ENCODE measurements at regions not wholly inside any gene's neighbourhood (a gene's known extent, or its start where the extent isn't known, plus 50 kb on each side); places are given as distances from the start of the nearest gene placed in this dataset.

DNA sequence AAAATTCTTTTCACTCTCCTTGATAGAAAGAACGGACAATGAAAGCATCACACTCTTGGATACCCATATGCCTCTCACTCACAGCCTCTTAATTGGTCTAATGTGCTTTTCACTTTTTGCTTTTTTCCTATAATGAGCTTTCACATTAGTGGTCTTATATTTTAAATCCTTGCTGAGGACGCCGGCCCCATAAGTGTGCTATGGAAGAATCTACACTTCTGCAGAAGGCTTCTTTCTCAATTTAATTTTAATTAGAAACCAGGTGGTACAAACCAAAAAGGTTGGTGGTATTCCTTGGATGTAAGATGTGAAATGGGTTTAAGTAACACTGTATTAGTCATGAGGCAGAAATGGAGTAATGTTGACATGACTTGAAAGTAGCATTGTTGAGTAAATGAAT, 190.6 kb upstream of the NFIA start:
- no peak overlapping the region for H3K4me2 ChIP-seq (ENCODE audit: control insufficient read depth, extremely low read depth, insufficient read depth, low read depth, low read length)
- no peak for TF ChIP-seq EZH2 (IDR thresholded peaks at IDR 0.05; ENCODE audit: low read length)
- TF ChIP-seq, protein P1, sequence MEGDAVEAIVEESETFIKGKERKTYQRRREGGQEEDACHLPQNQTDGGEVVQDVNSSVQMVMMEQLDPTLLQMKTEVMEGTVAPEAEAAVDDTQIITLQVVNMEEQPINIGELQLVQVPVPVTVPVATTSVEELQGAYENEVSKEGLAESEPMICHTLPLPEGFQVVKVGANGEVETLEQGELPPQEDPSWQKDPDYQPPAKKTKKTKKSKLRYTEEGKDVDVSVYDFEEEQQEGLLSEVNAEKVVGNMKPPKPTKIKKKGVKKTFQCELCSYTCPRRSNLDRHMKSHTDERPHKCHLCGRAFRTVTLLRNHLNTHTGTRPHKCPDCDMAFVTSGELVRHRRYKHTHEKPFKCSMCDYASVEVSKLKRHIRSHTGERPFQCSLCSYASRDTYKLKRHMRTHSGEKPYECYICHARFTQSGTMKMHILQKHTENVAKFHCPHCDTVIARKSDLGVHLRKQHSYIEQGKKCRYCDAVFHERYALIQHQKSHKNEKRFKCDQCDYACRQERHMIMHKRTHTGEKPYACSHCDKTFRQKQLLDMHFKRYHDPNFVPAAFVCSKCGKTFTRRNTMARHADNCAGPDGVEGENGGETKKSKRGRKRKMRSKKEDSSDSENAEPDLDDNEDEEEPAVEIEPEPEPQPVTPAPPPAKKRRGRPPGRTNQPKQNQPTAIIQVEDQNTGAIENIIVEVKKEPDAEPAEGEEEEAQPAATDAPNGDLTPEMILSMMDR (optimal IDR thresholded peaks at IDR 0.05 in 1 of 3, IDR thresholded peaks at IDR 0.05 in 1 of 3, conservative IDR thresholded peaks at IDR 0.05 in 1 of 3; ENCODE audit: extremely low read depth in 1 of 3, insufficient read depth in 2 of 3, low read length in 3 of 3): no peak

DNA sequence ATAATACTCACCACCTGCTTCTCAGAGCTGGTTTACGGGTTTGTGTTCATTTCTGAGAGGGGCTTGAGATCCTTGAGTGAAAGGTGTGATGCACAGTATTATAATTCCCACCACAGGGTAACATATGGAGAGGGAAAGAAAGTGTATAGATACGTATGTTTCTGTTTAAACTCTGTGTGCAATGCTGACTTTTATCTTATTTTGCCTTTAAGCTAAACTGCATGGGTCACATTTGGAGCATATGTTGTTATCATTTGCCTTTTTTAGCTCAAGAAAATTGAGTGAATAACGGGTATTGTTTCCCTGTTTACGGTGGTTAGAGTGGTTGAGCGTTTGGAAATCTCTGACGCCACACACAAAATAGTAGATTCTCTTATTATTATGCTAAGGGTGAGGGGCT, 191.1 kb upstream of the NFIA start:
- no peak overlapping the region for H3K27ac ChIP-seq (ENCODE audit: control insufficient read depth, insufficient read depth, low read length)
- FAIRE-seq: no peak
- TF ChIP-seq, protein P1 (optimal IDR thresholded peaks at IDR 0.05 in 1 of 3, IDR thresholded peaks at IDR 0.05 in 1 of 3, conservative IDR thresholded peaks at IDR 0.05 in 1 of 3; ENCODE audit: extremely low read depth in 1 of 3, insufficient read depth in 2 of 3, low read length in 3 of 3): no peak
- TF ChIP-seq EZH2 (IDR thresholded peaks at IDR 0.05; ENCODE audit: low read length): no peak

More for the DNA sequence above, 190.6 kb upstream of the NFIA start:
- H3K4me3 ChIP-seq (ENCODE audit: control insufficient read depth in 2 of 3, extremely low read depth in 1 of 3, insufficient read depth in 2 of 3, low read depth in 1 of 3, low read length in 3 of 3): no peak overlapping the region
- FAIRE-seq (no peak), DNase-seq (ENCODE audit: low read depth, low spot score) (no peak)
- H4K20me1 ChIP-seq (ENCODE audit: control insufficient read depth, extremely low read depth, insufficient read depth, low read length): no peaks in the 10 kb centered on the region
- no peak overlapping the region for H3K27ac ChIP-seq (ENCODE audit: control insufficient read depth, insufficient read depth, low read length)
- H3K9me1 ChIP-seq (ENCODE audit: control insufficient read depth, extremely low read depth, insufficient read depth, low read length): no peaks in the 10 kb centered on the region
- H3K27me3 ChIP-seq (ENCODE audit: control insufficient read depth, extremely low read depth, insufficient read depth, low read length): peaks cover 23% of the 10 kb centered on the region
- dilution Hi-C loops (cut with MboI; ENCODE audit: extremely low pct_ligation_motif_present, low sequenced_read_pairs): no loop called here
- H3K4me1 ChIP-seq (ENCODE audit: control insufficient read depth, extremely low read depth, insufficient read depth, low read length): no peaks in the 10 kb centered on the region
- H2AFZ ChIP-seq (ENCODE audit: control insufficient read depth, low read length): no peak overlapping the region
- H3K9ac ChIP-seq (ENCODE audit: control insufficient read depth, extremely low read depth, insufficient read depth, low read length): no peak overlapping the region
- H3K79me2 ChIP-seq (ENCODE audit: control insufficient read depth, insufficient read depth, low read length): no peaks in the 10 kb centered on the region
- H3K9me3 ChIP-seq (ENCODE audit: control insufficient read depth, low read depth, low read length): no peaks in the 10 kb centered on the region
- H3K36me3 ChIP-seq (ENCODE audit: control insufficient read depth in 2 of 2, extremely low read depth in 1 of 2, insufficient read depth in 2 of 2, low read length in 2 of 2): no peaks in the 10 kb centered on the region

More for the DNA sequence above, 191.1 kb upstream of the NFIA start:
- dilution Hi-C loops (cut with MboI; ENCODE audit: extremely low pct_ligation_motif_present, low sequenced_read_pairs): no loop called here
- Histone ChIP-seq H3K4me3 (ENCODE audit: control insufficient read depth in 2 of 3, extremely low read depth in 1 of 3, insufficient read depth in 2 of 3, low read depth in 1 of 3, low read length in 3 of 3) (no peak overlapping the region), H3K4me2 (ENCODE audit: control insufficient read depth, extremely low read depth, insufficient read depth, low read depth, low read length) (no peak overlapping the region), H3K9me3 (ENCODE audit: control insufficient read depth, low read depth, low read length) (no peaks in the 10 kb centered on the region), H2AFZ (ENCODE audit: control insufficient read depth, low read length) (no peak overlapping the region), H3K9me1 (ENCODE audit: control insufficient read depth, extremely low read depth, insufficient read depth, low read length) (no peaks in the 10 kb centered on the region), H3K27me3 (ENCODE audit: control insufficient read depth, extremely low read depth, insufficient read depth, low read length) (peaks cover 23% of the 10 kb centered on the region), H4K20me1 (ENCODE audit: control insufficient read depth, extremely low read depth, insufficient read depth, low read length) (no peaks in the 10 kb centered on the region), H3K4me1 (ENCODE audit: control insufficient read depth, extremely low read depth, insufficient read depth, low read length) (no peaks in the 10 kb centered on the region), H3K36me3 (ENCODE audit: control insufficient read depth in 2 of 2, extremely low read depth in 1 of 2, insufficient read depth in 2 of 2, low read length in 2 of 2) (no peaks in the 10 kb centered on the region), H3K79me2 (ENCODE audit: control insufficient read depth, insufficient read depth, low read length) (no peaks in the 10 kb centered on the region), H3K9ac (ENCODE audit: control insufficient read depth, extremely low read depth, insufficient read depth, low read length) (no peak overlapping the region)
- DNase-seq (ENCODE audit: low read depth, low spot score): no peak

Measured in keratinocyte (primary cell).